H9 (cell line): ENCODE measurements at regions not wholly inside any gene's neighbourhood (a gene's known extent, or its start where the extent isn't known, plus 50 kb on each side); places are given as distances from the start of the nearest gene placed in this dataset.

Experiments
- DNase-seq: peaks from one replicate; pipeline ENCODE4 v3.0.0-alpha.2; 2017
- H2AFZ ChIP-seq: one replicate; pipeline ENCODE4 v1.6.1; 2013; ENCODE audit warnings: mild to moderate bottlenecking, low read length, control low read depth, moderate library complexity
- H2AK5ac ChIP-seq: 2 replicates; pipeline ENCODE4 v1.6.1; 2013; ENCODE audit warnings: low read length, control low read depth, mixed read lengths; ENCODE audit not compliant: insufficient read length
- H2BK120ac ChIP-seq: one replicate; pipeline ENCODE4 v1.6.1; 2013; ENCODE audit warnings: low read depth, mild to moderate bottlenecking, low read length, control low read depth, inconsistent platforms; ENCODE audit not compliant: poor library complexity, severe bottlenecking
- H2BK12ac ChIP-seq: 2 replicates; pipeline ENCODE4 v1.6.1; 2013; ENCODE audit warnings: low read length, control low read depth, mixed read lengths, low read depth; ENCODE audit not compliant: insufficient read length
- H2BK15ac ChIP-seq: 2 replicates; pipeline ENCODE4 v1.6.1; 2013; ENCODE audit warnings: low read depth, low read length, control low read depth
- H2BK20ac ChIP-seq: one replicate; pipeline ENCODE4 v1.6.1; 2013; ENCODE audit warnings: low read depth, mild to moderate bottlenecking, low read length, control low read depth, inconsistent platforms; ENCODE audit not compliant: poor library complexity, severe bottlenecking
- H2BK5ac ChIP-seq: 2 replicates; pipeline ENCODE4 v1.6.1; 2013; ENCODE audit warnings: low read length, control low read depth, mixed read lengths; ENCODE audit not compliant: insufficient read length
- H3K14ac ChIP-seq: 2 replicates; pipeline ENCODE4 v1.6.1; 2013; ENCODE audit warnings: low read length, control low read depth; ENCODE audit not compliant: insufficient read depth
- H3K18ac ChIP-seq: 2 replicates; pipeline ENCODE4 v1.6.1; 2013; ENCODE audit warnings: low read depth, mild to moderate bottlenecking, mixed read lengths, low read length, control low read depth; ENCODE audit not compliant: insufficient read length
- H3K23ac ChIP-seq: 2 replicates; pipeline ENCODE4 v1.6.1; 2013; ENCODE audit warnings: low read length, control low read depth, mixed read lengths, low read depth; ENCODE audit not compliant: insufficient read length
- H3K23me2 ChIP-seq: 2 replicates; pipeline ENCODE4 v1.6.1; 2013; ENCODE audit warnings: low read depth, mild to moderate bottlenecking, mixed read lengths, low read length, control low read depth; ENCODE audit not compliant: insufficient read length, poor library complexity, severe bottlenecking
- H3K27ac ChIP-seq: 2 replicates; pipeline ENCODE4 v1.5.1; 2013; ENCODE audit warnings: low read length, control low read depth, mixed read lengths, low read depth; ENCODE audit not compliant: insufficient read length
- H3K27me3 ChIP-seq: 2 replicates; pipeline ENCODE4 v1.6.1; 2013; ENCODE audit warnings: low read length, control low read depth, inconsistent platforms; ENCODE audit not compliant: insufficient read depth
- H3K4ac ChIP-seq: 2 replicates; pipeline ENCODE4 v1.6.1; 2013; ENCODE audit warnings: low read depth, mild to moderate bottlenecking, control low read depth, inconsistent platforms, low read length, moderate library complexity
- H3K4me1 ChIP-seq: 2 replicates; pipeline ENCODE4 v1.6.1; 2013; ENCODE audit warnings: low read length, control low read depth, inconsistent platforms; ENCODE audit not compliant: insufficient read depth
- H3K4me2 ChIP-seq: 2 replicates; pipeline ENCODE4 v1.6.1; 2013; ENCODE audit warnings: low read length, control low read depth, mixed read lengths; ENCODE audit not compliant: insufficient read length, insufficient read depth
- H3K56ac ChIP-seq: 2 replicates; pipeline ENCODE4 v1.6.1; 2013; ENCODE audit warnings: low read depth, mild to moderate bottlenecking, mixed read lengths, low read length, control low read depth; ENCODE audit not compliant: insufficient read length
- H3K79me1 ChIP-seq: 2 replicates; pipeline ENCODE4 v1.6.1; 2013; ENCODE audit warnings: low read depth, mild to moderate bottlenecking, moderate library complexity, low read length, control low read depth, inconsistent platforms; ENCODE audit not compliant: insufficient read depth, poor library complexity, severe bottlenecking
- H3K79me2 ChIP-seq: 2 replicates; pipeline ENCODE4 v1.6.1; 2013; ENCODE audit warnings: low read length, control low read depth, inconsistent platforms; ENCODE audit not compliant: insufficient read depth
- H3K9ac ChIP-seq: 2 replicates; pipeline ENCODE4 v1.6.1; 2013; ENCODE audit warnings: low read length, control low read depth, mixed read lengths; ENCODE audit not compliant: insufficient read length; ENCODE audit errors: extremely low read depth
- H3K9me3 ChIP-seq: one replicate; pipeline ENCODE4 v1.6.1; 2013; ENCODE audit warnings: low read depth, low read length, inconsistent platforms; ENCODE audit not compliant: control insufficient read depth
- H3T11ph ChIP-seq: one replicate; pipeline ENCODE4 v1.6.1; 2013; ENCODE audit warnings: mild to moderate bottlenecking, low read length, control low read depth, inconsistent platforms
- H4K20me1 ChIP-seq: one replicate; pipeline ENCODE4 v1.6.1; 2013; ENCODE audit not compliant: control insufficient read depth, insufficient read length, insufficient read depth
- H4K5ac ChIP-seq: 2 replicates; pipeline ENCODE4 v1.6.1; 2013; ENCODE audit warnings: low read depth, mild to moderate bottlenecking, mixed read lengths, low read length, control low read depth; ENCODE audit not compliant: insufficient read length
- H4K8ac ChIP-seq: replicated peaks from 2 replicates; pipeline ENCODE4 v1.6.1; 2013; ENCODE audit warnings: low read length, control low read depth, mixed read lengths, low read depth; ENCODE audit not compliant: insufficient read length
- H4K91ac ChIP-seq: 2 replicates; pipeline ENCODE4 v1.6.1; 2013; ENCODE audit warnings: low read depth, mild to moderate bottlenecking, moderate library complexity, mixed read lengths, low read length, control low read depth; ENCODE audit not compliant: insufficient read length
- H3K27ac Mint-ChIP-seq, 3 experiments: 2 replicates in 2 of 3; 3 replicates in 1 of 3; pipeline ENCODE4 v1.8.0; 2020 to 2021; ENCODE audit warnings: mixed read lengths in 3 of 3, mild to moderate bottlenecking in 1 of 3, moderate library complexity in 1 of 3
- H3K27me3 Mint-ChIP-seq: 2 replicates; pipeline ENCODE4 v1.8.0; 2021; ENCODE audit warnings: low read depth, mild to moderate bottlenecking, moderate library complexity, mixed read lengths
- H3K36me3 Mint-ChIP-seq, 3 experiments: 2 replicates in 2 of 3; 3 replicates in 1 of 3; pipeline ENCODE4 v1.8.0; 2020 to 2021; ENCODE audit warnings: low read depth in 3 of 3, mixed read lengths in 3 of 3; ENCODE audit not compliant: insufficient read depth in 1 of 3
- H3K4me1 Mint-ChIP-seq, 2 experiments: 2 replicates each; pipeline ENCODE4 v1.8.0; 2020; ENCODE audit warnings: mixed read lengths in 2 of 2
- H3K4me3 Mint-ChIP-seq, 2 experiments: 2 replicates in 1 of 2; 3 replicates in 1 of 2; pipeline ENCODE4 v1.8.0; 2020 to 2021; ENCODE audit warnings: mild to moderate bottlenecking in 2 of 2, mixed read lengths in 2 of 2, moderate library complexity in 1 of 2
- H3K9me3 Mint-ChIP-seq, 2 experiments: 2 replicates in 1 of 2; 3 replicates in 1 of 2; pipeline ENCODE4 v1.8.0; 2020; ENCODE audit warnings: mild to moderate bottlenecking in 2 of 2, mixed read lengths in 2 of 2, moderate library complexity in 1 of 2
- WGBS: extraction: QIAGEN DNeasy Blood & Tissue Kit; methylation state at CpG from one replicate; pipeline ENCODE4 v1.1.7; 2013; ENCODE audit warnings: missing lambda C conversion rate, low lambda C conversion rate, mixed read lengths; ENCODE audit not compliant: insufficient read length; ENCODE audit errors: extremely low coverage; 5-methylcytosine and 5-hydroxymethylcytosine counted together
- TF ChIP-seq, protein P1 (sequence below): fragments of 200-600 bp; sonication (generic); conservative IDR thresholded peaks from 3 replicates; pipeline ENCODE4 v1.8.0; 2021; ENCODE audit warnings: antibody characterized with exemption, mild to moderate bottlenecking

DNA sequence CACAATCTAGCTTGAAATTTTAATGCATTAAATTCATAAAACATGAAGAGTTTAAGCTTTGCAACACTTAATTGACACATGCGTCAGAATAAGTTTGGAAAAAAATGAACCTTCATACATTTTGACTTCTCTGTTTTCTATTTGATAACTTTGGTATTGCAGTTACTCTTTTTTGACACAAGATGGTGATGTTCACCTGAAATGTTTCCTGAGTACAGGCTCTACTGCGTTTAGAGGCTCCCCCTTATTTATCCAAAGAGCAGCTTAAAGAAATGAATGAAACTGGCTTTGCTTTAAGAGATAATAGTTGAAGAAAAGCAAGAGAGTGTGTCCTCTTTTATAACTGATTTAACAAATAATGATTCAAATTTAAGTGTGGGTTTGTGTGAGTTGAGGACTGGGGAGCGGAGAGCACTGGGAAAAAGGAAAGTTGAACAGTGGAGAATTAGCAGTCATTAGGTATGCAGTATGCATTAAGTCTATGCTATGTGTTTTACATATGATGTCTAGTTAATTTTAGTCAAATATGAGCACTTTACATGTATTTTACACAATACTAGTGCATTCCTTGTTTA, 180.6 kb upstream of the NUDT6 start:
- Mint-ChIP-seq H3K27ac (no peak overlapping the region), H3K9me3 (no peaks in the 10 kb centered on the region; a peak in 1 of 5 replicates), H3K4me3 (no peak overlapping the region), H3K27me3 (no peaks in the 10 kb centered on the region), H3K4me1 (peaks cover 10 to 12% of the 10 kb centered on the region in 2 experiments), H3K36me3 (peaks cover 0 to 4% (median 0%) of the 10 kb centered on the region in 3 experiments; a peak in 3 of 7 replicates)
- no peak overlapping the region for H2BK20ac ChIP-seq
- H3K4me1 ChIP-seq, result no peaks in the 10 kb centered on the region
- H3K18ac ChIP-seq, result no peak overlapping the region
- TF ChIP-seq, protein P1, sequence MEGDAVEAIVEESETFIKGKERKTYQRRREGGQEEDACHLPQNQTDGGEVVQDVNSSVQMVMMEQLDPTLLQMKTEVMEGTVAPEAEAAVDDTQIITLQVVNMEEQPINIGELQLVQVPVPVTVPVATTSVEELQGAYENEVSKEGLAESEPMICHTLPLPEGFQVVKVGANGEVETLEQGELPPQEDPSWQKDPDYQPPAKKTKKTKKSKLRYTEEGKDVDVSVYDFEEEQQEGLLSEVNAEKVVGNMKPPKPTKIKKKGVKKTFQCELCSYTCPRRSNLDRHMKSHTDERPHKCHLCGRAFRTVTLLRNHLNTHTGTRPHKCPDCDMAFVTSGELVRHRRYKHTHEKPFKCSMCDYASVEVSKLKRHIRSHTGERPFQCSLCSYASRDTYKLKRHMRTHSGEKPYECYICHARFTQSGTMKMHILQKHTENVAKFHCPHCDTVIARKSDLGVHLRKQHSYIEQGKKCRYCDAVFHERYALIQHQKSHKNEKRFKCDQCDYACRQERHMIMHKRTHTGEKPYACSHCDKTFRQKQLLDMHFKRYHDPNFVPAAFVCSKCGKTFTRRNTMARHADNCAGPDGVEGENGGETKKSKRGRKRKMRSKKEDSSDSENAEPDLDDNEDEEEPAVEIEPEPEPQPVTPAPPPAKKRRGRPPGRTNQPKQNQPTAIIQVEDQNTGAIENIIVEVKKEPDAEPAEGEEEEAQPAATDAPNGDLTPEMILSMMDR, result peak; percentile 86
- H2BK15ac ChIP-seq, result no peak overlapping the region
- no peak overlapping the region for H3K4me2 ChIP-seq
- no peak overlapping the region for H3K14ac ChIP-seq
- no CpG with 5 or more reads among the region's 3 CpGs for WGBS
- no peak overlapping the region for H4K5ac ChIP-seq
- no peaks in the 10 kb centered on the region for H4K20me1 ChIP-seq
- no peaks in the 10 kb centered on the region for H3K23me2 ChIP-seq
- H2BK120ac ChIP-seq, result no peak overlapping the region
- H2AK5ac ChIP-seq, result no peak overlapping the region
- H3K79me1 ChIP-seq, result no peaks in the 10 kb centered on the region
- H3K79me2 ChIP-seq, result no peaks in the 10 kb centered on the region
- no peak overlapping the region for H3K23ac ChIP-seq
- no peak overlapping the region for H4K8ac ChIP-seq
- no peak overlapping the region for H2AFZ ChIP-seq
- no peaks in the 10 kb centered on the region for H3K27me3 ChIP-seq
- no peak overlapping the region for H3K27ac ChIP-seq
- no peak overlapping the region for H4K91ac ChIP-seq
- DNase-seq, result no peak
- no peaks in the 10 kb centered on the region for H3K9me3 ChIP-seq
- no peak overlapping the region for H3K9ac ChIP-seq
- no peak overlapping the region for H2BK5ac ChIP-seq
- H3K56ac ChIP-seq, result no peak overlapping the region
- H3T11ph ChIP-seq, result no peak overlapping the region
- H2BK12ac ChIP-seq, result no peak overlapping the region
- no peak overlapping the region for H3K4ac ChIP-seq
